ENCODE measurements at regions not wholly inside any gene's neighbourhood (a gene's known extent, or its start where the extent isn't known, plus 50 kb on each side); places are given as distances from the start of the nearest gene placed in this dataset.

DNA sequence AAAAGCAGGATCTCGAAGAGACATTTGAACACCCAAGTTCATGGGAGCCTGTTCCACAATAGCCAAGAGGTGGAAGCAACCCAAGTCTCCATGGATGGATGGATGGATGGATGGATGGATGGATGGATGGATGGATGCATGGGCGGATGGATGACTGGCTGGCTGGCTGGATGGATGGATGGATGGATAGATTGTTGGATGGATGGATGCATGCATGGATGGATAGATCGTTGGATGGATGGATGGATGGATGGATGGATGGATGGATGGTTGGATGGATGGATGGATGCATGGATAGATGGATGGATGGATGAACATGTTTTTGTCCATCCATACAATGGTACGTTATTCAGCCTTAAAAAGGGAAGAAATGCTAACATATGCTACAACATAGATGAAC is 603.4 kb downstream of the BRD1 start:
- no peak for DNase-seq (ENCODE audit: low read depth)

DNA sequence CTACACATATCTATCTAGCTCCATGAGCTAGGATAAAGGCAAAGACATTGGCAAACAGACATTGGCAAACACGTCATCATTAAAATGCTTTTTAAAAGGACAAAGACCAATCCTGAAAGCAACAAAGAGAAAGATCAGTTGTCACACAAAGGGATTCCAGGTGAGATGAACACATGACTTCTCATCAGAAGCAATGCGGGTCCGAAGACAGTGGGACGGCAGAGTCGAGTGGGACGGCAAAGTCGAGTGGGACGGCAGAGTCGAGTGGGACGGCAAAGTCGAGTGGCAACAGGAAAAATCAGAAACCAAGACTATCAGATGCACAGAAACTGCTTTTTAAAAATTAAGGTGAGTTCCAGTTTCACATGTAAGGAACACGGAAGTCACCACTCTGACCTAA is 609.5 kb downstream of the BRD1 start:
- no peak for DNase-seq (ENCODE audit: low read depth)

DNA sequence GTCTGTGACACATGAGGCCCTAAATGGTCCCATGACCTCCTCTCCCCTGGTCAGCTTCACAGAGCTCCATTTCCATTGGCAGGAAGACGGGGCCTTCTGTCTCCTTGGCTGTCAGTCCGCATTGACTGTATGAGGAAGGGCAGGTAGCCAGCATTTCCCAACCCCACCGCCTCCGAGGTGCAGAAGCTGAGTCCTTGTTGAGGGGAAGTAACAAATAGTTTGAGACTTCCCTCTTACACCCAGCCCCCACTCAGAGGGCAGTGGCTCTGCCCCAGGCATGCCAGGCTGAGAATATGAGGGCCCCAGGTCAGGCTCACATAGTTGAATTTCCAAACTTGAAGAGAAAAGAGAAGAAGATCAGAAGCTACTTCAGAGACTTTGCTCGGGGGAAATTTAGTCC is 611.1 kb downstream of the BRD1 start:
- DNase-seq (ENCODE audit: low read depth): no peak

DNA sequence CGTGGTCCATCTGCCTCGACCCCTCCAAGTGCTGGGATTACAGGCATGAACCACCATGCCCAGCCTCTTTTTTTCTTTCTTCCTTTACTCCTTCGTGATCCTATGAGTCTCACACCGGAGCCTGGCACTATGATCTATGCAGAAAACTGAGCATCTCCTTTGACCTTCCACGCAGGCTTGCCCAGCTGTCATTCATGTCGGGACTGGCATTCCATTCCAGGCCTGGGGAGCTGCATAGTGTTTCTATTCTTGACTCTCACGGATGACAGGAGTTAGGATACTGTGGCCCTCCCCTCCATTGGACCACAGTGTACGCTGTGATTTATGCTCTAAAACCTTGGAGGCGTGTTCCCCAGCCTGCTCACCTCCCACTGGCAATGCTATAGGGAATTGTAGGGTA is 611.8 kb downstream of the BRD1 start:
- DNase-seq (ENCODE audit: low read depth): no peak

DNA sequence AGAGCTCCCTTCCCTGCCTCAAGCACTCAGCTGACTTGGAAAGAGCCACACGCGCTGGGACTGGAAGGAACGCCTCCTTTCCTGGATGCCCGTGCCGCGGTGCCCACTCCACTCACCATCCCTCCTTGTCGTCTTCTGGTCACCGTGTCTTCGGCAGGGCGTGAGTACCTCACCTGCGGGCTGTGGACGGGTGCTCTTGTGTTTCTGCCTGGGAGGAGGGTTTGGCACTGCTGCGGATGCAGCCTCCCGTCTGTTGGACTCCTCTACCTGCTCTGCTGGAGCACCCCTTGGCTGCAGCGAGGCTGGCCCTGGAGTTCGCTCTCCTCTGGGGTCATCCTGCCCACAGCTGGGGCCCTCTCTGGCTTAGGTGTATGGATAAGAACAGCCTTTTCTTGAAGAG is 612.7 kb downstream of the BRD1 start:
- no peak for DNase-seq (ENCODE audit: low read depth)

DNA sequence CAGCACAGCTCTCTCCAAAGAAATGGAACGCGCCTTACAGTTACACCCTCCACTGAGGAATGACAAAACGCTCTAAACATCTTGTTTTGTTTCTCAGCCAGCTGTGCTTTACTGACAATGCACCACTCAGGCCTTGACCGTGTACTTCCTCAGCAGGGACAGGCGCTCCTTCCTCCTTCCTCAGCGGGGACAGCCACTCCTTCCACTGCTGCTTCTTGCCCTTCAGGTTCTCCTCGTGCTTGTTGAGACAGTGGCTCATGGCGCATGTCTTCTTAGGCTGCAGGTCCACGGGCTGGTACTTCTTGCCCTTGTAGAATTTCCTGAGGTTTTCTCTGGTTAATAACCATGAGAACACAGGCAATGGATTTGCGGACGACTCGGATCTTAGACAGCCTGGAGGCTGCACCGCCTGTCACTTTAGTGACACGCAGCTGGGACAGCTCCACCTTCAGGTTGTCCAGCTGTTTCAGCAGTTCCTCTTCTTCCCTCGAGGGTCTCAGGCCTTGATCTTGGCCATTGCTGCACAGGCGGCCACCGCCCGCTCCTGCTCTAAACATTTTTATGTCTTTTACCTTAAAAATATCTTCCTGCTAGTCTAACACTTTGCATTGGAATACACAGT is 613.8 kb downstream of the BRD1 start:
- DNase-seq (ENCODE audit: low read depth): no peak

DNA sequence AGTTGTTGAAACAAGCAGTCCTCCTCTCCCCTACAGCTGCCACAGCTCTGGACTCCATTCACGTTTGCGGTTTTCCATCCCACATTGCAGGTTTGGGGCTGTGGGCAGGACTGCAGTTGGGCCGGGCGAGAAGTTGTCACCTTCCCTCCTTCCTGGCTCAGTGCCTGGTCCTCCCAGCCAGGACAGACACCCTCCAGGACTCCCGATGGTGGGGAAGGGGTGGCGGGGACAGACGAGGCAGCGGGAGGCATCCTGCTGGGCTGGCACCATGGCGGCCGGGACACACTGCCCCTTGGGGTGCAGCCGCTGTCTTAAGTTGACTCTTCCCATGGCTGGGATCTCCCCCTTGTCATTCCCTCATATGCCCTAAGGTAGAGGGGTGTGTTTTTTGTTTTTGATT is 615.2 kb downstream of the BRD1 start:
- DNase-seq (ENCODE audit: low read depth): no peak

DNA sequence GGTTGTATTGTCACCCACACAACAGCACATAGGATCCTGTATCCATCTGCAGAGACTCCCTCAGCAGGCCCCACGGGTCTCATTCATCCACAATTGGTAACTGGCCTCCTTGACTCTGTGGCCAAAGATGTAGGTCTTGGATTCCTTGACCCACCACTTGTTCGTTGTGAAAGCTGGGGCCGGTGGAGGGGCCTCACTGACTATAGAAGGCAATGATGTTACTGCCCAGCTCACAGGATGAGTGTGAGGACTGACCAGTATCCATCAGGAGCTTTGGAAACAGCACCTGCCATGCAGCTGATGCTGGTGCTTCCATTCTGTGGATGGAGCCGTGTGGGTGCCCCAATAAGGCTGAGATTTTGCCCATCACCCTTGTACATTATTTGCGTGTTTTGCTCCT is 615.7 kb downstream of the BRD1 start:
- DNase-seq (ENCODE audit: low read depth): no peak

DNA sequence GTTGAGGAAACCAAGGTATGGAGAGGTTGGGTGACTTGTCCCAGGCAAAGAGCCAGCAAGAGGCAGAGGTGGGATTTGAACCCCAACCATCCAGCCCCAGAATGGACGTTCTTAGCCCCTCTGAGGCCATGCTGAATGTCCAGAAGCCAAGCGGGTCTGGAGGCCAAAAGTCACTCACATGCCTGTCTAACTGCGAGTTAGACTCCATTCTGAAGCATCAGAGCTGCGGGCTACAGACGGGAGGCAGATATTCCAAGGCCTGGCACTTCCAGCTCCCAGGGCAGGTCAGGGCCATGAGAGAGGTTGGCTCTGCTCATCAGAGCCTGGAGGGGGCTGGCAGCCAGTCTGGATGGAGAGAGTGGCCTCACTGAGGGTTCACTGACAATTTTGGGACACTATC is 616.5 kb downstream of the BRD1 start:
- DNase-seq (ENCODE audit: low read depth): no peak

DNA sequence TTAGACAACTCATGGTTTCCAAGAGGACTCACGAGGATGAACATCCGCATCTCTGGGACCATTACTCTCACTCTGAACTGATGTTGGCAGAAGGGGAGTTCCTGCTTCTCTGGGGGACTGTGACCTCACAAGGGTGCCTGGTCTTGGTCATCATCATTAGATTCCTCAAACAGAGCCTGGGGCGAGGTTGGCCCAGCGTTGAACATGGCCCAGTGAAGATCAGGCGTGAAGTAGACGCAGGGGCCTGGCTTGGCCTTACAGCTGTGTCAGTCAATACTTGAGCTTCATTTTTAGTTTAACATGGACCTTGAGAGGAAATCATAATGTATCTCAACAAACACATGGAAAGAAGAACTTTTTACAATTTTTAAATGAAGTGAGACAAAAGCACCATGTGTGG is 617.1 kb downstream of the BRD1 start:
- no peak for DNase-seq (ENCODE audit: low read depth)

DNA sequence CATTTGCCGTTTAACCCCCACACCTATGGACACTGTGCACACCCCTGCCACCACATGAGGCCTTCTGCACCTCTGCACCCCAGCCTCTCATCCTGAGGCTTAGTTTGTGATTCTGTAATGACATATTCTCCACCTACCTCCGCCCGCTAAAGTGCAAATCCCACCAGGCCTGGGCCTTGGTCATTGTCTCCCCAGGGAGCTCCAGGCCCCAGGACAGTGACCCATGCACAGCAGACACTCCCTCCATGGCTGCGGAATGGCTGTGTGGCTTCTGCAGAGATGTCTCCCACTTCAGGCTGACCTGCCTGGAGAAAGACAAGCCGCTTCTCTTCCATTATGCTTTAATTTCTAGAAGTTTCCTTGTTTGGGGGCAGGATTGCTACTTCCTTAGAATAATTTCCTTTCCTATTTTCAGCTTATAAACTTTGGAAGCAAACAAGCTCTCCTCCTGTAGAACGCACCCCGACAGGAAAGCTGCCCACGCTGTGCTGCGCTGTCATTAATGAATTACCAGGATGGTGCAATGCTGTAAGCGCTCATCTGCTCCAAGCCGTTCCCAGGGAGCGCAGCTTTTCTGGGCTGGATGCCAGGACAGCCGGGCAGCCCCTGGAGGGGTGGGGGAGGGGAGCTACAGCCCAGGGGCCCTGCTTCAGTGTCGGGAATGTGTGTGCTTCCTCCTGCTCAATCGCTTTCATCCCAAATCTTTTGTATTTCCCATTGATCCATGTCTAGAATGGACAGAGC is 618.0 kb downstream of the BRD1 start:
- no peak for DNase-seq (ENCODE audit: low read depth)

DNA sequence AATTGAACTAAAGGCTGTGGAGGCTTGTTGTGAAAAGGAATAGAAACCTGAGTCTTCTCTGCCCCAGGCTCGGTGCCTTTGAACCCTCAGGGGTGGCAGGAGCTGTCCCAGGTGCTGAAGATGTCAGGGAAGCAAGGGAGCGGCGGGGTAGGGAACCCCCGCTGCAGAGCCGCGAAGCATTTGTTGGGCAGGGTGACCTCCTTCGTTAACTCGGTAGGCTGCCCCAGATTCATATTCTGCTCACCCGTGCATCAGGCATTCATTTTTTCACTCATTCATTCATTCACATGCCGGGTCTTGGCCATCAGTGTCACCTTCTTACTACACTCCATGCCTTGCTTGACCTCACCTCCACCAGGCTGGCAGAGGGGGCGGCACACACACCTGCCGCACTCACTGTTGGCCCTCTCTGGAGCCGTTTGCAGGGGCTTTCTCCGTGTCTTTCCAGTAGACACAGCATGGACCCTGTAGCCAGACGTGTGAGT is 618.9 kb downstream of the BRD1 start:
- DNase-seq (ENCODE audit: low read depth): no peak

DNA sequence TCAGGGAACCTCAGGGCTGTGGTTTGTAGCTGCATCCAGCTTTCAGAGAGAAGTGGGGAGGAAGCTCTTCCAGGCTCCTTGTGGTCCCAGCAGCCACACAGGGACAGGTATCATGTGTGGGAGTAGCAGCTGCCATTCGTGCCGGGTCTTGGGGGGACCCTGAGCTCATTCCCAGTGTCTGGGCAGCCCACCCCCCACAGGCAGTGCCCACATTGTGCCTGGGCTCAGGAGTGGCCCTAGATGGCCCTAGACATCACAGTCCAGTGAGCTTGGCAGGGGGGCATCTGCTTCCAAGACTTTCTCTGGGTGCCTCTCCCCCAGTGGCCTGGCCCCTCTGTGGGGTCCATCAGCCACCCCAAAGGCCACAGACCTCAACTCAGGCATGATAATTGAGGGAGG is 619.7 kb downstream of the BRD1 start:
- no peak for DNase-seq (ENCODE audit: low read depth)

DNA sequence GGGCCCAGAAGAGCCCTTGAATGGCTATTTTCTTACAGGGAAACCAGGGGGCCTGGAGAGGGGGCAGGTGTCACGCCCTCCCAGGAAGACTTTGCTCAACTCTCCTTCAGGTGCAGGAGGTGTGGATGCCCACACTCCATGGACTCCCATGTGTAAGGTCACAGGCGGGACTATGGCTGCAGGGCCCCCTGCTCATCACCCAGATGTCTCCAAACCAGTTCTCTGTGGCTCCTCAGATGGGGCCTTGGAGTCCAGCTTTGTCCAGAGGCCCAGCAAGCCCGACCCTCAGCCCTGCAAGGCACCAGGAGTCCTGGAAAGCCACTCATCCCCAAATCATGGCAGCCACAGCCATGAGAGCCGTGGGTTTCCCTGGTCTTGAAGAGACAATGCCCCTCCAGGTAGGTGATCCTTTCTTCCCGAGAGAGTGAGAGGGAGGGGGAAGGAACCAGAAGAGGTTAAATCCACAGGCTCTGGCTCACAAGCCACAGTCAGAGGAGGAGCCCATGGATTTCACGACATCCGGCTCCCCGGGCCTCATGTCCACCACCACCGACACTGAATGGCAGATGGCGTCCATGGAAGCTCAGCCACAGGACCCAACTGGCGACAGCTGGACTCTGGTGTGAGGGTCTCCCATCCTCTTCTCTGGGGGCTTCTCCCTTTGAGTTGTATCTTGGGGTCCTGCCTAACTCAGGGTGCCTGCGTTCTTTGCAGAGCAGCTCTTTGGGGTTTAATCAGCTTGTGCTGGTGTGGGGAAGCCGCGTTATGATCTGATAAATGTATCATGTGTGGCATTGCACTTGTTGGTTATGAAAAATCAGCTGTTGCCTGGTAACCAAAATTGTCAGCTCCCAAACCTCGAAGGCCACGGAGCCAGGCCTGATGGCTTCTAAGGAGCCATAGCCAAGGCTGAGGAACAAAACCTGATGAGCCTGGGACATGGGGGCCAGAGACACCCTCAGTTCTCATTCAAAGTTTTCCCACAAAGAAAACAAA is 620.4 kb downstream of the BRD1 start:
- no peak for DNase-seq (ENCODE audit: low read depth)

DNA sequence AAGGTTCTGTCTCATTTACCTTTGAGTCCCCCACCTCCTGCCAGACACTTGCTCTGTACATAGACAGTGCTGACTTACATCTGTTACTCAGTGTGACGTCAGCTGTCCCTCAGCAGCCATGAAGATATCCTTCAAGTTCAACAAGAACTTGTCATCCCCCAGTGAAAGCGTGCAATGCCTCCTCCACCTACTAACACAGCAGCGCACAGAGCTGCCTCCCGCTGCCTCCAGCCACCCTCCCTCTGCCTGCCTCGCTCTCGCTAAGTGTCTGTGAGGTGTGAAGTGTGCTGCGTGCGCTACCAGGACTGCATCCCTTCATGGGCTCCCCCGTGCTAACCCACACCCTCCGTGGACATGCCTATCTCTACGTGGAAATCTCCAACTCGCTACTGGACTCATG is 621.4 kb downstream of the BRD1 start:
- no peak for DNase-seq (ENCODE audit: low read depth)

DNA sequence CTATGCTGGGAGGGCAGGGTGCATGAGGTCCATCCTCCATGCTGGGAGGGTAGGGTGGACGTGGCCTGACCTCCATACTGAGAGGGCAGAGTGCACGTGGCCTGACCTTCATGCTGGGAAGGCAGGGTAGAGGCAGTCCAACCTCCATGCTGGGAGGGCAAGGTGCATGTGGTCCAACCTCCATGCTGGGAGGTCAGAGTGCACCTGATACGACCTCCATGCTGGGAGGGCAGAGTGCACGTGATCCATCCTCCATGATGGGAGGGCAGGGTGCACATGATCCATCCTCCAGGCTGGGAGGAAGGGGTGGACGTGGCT is 622.2 kb downstream of the BRD1 start:
- DNase-seq (ENCODE audit: low read depth): no peak

DNA sequence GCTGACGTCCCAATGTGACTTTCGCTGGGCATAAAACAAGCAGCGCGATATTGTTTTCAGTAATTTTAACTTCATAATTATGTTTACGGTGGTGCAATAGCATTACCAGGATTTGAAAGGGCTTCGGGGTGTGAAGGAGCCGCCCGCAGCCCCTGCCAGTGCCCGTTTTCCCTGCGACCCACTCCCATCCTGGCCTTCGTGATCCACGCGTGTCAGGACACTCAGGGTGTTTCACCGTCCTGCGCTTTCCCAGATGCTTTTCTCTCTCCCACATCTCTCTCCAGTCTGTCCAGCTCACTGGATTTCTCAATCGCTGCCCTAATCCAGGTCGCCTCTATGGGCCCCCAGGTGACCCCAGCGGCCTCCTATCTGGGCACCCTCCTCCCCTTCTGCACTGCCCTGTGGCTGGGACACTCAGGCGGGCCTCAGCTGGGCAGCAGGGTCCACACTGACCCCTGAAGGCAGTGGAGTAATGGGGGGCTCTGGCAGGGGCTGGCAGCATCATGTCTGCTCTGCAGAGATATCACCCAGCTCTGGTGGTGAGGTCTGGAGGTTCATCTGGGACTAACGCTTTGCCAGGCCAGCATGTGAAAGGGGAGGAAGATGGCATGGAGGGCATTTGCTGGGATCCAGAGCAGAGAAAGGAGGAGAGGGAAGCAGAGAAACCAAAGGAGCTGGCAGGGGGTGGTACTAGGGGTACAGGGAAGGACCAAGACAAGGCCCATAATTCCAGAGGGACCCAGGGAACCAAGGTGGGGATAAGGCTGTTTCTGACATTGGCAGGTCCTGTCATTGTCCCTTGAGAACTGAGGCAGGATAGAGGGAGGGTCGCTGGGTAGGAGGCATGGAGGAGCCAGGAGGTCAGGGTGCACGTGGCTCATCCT is 622.8 kb downstream of the BRD1 start:
- no peak for DNase-seq (ENCODE audit: low read depth)

DNA sequence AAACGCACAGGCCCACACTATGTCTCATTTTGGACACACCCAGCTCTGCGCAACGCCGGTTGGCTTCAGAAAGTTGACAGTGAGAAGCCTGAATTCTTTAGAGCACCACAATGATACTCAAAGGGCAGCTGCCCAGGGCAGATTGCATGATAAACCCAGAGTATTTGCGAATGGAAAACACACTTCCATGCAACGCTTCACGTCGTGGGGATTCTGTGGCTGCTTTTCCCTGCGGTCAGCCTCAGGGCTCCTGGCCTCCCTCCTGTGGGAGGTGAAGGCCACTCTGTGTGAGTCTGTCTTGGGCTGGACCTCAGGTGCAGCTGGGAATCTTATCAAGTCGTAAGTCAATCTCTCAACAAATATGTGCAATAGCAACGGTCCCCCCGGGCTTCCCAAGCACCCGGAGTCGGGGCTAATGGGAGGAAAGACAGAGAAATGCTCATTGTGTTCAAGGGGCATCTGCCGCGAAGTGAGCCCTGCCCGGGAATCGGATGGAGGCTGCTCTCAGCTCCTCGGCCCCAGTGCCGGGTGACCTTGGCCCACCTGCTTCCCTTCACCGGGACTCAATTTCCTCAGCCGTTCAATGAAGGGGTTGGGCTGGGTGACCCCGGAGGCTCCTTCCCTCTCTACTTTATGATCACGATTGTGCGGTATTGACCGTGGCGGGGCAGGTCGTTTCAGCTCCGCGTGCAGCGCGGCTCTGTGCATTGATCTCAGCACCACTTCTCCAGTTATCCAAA is 623.6 kb downstream of the BRD1 start:
- DNase-seq (ENCODE audit: low read depth): no peak

DNA sequence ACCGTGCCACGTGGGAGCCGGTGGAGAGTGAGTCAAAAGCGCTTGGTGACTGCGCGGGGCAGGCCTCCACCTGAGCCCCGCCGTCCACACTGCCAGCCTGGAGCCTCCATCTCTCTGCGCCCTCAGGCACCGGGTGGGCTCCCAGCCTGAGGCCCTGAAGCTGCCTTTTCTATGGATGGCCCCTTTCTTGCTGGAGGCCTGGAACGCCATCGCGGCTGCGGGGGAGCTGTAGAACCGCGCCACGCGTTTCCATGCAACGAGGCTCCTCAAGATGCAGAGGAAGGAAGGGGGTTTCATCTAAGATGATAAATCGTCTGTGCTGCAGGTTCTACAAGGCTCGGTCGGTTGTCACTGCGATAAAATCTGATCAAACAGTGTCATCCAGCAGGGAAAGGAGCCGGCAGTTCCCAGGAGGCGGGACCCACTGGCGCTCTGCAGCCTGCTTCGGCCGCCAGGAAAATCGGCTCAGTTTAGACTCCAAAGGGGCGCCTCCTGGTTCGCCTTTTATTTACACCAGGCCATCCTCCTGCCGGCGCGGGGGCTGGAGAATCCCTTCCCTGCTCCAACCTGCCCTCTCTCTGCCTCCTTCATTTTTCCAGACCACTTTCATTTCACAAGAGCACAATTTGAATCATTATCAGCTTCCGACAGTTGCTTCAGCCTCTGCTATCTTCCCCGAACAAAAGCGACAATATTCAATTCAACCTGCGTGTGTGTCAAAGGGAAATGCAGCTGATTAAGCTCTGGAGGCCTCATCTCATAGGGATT is 624.4 kb downstream of the BRD1 start:
- no peak for DNase-seq (ENCODE audit: low read depth)

DNA sequence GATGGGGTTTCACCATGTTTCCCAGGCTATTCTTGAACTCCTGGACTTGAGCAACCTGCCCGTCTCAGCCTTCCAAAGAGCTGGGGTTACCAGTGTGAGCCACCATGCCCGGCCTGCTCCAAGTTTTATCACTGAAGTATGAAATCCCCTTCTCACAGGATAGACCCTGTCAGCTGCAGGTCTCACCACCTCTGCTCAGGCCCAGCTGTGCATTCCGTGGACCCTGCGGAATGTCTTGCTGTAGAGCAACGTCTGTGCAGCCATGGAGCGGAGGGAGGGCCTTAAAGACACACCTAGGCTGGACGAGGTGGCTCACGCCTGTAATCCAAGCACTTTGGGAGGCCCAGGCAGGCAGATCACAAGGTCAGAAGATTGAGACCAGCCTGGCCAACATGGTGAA is 625.4 kb downstream of the BRD1 start:
- no peak for DNase-seq (ENCODE audit: low read depth)
